Choroid plexus epithelial cell (primary cell): ENCODE measurements at regions not wholly inside any gene's neighbourhood (a gene's known extent, or its start where the extent isn't known, plus 50 kb on each side); places are given as distances from the start of the nearest gene placed in this dataset.
"Not testable (repeated sequence)": the region's sequence is repeated elsewhere in the genome, so short reads cannot be mapped to it uniquely, and the experiment has no call there.

ENCODE experiments used
- DNase-seq: peaks from one replicate; pipeline ENCODE4 v3.0.0-alpha.2; 2010; ENCODE audit warnings: low read depth
- H3K4me3 ChIP-seq: 2 replicates; pipeline ENCODE4 v1.5.1; 2011; ENCODE audit warnings: low read depth, mild to moderate bottlenecking, control low read depth, low read length, moderate library complexity
- TF ChIP-seq, protein P1 (sequence below): conservative IDR thresholded peaks from 2 replicates; pipeline ENCODE4 v1.5.1; 2011; ENCODE audit warnings: low read depth, mild to moderate bottlenecking, control low read depth, inconsistent platforms, low read length, moderate library complexity

DNA sequence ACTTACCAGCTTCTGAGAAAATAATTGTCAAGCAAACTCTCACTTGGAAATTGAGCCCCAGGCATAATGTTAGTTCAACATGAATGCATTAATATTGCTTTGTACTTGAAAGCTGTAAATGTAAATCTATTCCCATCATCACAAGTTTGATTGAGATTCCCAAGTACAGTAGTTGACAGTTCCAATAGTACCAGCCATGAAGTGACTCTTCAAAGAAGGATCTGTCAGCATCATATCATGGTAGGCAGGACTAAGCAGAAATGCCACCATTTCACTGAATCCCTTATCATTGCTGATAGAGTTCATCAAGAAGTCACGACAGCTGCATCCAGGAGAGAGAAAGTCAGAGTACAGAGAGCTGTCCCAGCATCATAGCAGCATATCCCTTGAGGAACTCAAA lies 348.7 kb downstream of the OMA1 start:
- no peak overlapping the region for H3K4me3 ChIP-seq
- DNase-seq, result no peak
- TF ChIP-seq, protein P1, sequence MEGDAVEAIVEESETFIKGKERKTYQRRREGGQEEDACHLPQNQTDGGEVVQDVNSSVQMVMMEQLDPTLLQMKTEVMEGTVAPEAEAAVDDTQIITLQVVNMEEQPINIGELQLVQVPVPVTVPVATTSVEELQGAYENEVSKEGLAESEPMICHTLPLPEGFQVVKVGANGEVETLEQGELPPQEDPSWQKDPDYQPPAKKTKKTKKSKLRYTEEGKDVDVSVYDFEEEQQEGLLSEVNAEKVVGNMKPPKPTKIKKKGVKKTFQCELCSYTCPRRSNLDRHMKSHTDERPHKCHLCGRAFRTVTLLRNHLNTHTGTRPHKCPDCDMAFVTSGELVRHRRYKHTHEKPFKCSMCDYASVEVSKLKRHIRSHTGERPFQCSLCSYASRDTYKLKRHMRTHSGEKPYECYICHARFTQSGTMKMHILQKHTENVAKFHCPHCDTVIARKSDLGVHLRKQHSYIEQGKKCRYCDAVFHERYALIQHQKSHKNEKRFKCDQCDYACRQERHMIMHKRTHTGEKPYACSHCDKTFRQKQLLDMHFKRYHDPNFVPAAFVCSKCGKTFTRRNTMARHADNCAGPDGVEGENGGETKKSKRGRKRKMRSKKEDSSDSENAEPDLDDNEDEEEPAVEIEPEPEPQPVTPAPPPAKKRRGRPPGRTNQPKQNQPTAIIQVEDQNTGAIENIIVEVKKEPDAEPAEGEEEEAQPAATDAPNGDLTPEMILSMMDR, result no peak

- TF ChIP-seq, protein P1, result no peak
- no peak for DNase-seq
- no peak overlapping the region for H3K4me3 ChIP-seq
These were observed 356.1 kb downstream of the OMA1 start for GRCh38 chr1:58190267-58190988.

- H3K4me3 ChIP-seq, result no peak overlapping the region
- DNase-seq, result no peak
- TF ChIP-seq, protein P1, result no peak
These were observed 357.1 kb downstream of the OMA1 start for GRCh38 chr1:58189453-58189852.

GRCh38 chr1:58183286-58183685 lies 363.2 kb downstream of the OMA1 start:
- DNase-seq, result no peak
- no peak overlapping the region for H3K4me3 ChIP-seq
- TF ChIP-seq, protein P1, result no peak

GRCh38 chr1:58180537-58180936 lies 366.0 kb downstream of the OMA1 start:
- DNase-seq, result no peak
- no peak overlapping the region for H3K4me3 ChIP-seq
- TF ChIP-seq, protein P1, result no peak

GRCh38 chr1:58169160-58169559 lies 377.4 kb downstream of the OMA1 start:
- H3K4me3 ChIP-seq, DNase-seq: not testable (repeated sequence)

DNA sequence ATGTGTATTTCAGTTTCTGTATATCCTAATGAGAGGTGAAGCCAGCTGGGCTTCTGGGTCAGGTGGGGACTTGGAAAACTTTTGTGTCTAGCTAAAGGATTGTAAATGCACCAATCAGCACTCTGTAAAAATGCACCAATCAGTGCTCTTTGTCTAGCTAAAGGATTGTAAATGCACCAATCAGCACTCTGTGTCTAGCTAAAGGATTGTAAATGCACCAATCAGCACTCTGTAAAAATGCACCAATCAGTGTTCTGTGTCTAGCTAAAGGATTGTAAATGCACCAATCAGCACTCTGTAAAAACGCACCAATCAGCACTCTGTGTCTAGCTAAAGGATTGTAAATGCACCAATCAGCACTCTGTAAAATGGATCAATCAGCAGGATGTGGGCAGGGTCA lies 379.4 kb downstream of the OMA1 start:
- DNase-seq, H3K4me3 ChIP-seq: not testable (repeated sequence)

DNA sequence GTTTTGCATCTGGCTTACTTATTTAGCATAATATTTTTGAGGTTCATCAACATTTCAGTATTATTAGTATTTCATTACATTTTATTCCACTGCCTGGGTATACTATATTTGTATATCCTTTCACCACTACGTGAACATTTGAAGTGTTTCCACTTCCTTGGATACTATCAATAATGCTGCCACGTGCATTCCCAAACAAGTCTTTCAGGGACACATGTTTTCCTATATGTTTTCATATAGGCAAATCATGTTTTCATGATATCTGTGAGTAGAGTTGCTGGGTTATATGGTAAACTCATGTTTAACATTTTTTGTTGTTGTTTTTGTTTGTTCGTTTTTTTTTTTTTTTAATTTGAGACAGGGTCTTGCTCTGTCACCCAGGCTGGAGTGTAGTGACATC lies 380.1 kb downstream of the OMA1 start:
- no peak overlapping the region for H3K4me3 ChIP-seq
- no peak for DNase-seq
- TF ChIP-seq, protein P1, result no peak
